ENCODE measurements at regions not wholly inside any gene's neighbourhood (a gene's known extent, or its start where the extent isn't known, plus 50 kb on each side); places are given as distances from the start of the nearest gene placed in this dataset.

GRCh38 chr17:33371377-33371776 is 78.3 kb upstream of the ASIC2 start:
- no peaks in the 10 kb centered on the region for H3K27me3 ChIP-seq (ENCODE audit: control insufficient read depth, insufficient read depth, low read length)
- no peak overlapping the region for H3K27ac ChIP-seq (ENCODE audit: insufficient read depth, low read length)
- no peak overlapping the region for H3K18ac ChIP-seq (ENCODE audit: low read depth, low read length)
- H3K23ac ChIP-seq (ENCODE audit: low read depth, low read length): no peak overlapping the region
- H3K9ac ChIP-seq (ENCODE audit: low read depth, low read length): no peak overlapping the region
- no peaks in the 10 kb centered on the region for H3K9me3 ChIP-seq (ENCODE audit: control insufficient read depth, insufficient read depth, low read length)
- ChIA-PET CTCF (no interaction called here), POLR2A (ENCODE audit: unreplicated experiment) (no interaction called here)
- H3K9me1 ChIP-seq (ENCODE audit: insufficient read depth, low read length): no peaks in the 10 kb centered on the region
- ATAC-seq (ENCODE audit: low read depth) (no peak), DNase-seq (no peak)
- no peak overlapping the region for H3K56ac ChIP-seq (ENCODE audit: extremely low read depth, insufficient read depth, low read length)
- no peak overlapping the region for H3K4me3 ChIP-seq (ENCODE audit: insufficient read depth, low read depth, low read length)
- no peaks in the 10 kb centered on the region for H3K36me3 ChIP-seq (ENCODE audit: control insufficient read depth, insufficient read depth, low read length)
- TF ChIP-seq FOS (IDR thresholded peaks at IDR 0.05; ENCODE audit: low read depth, low read length) (no peak), MAFK (IDR thresholded peaks at IDR 0.05; ENCODE audit: low read depth, low read length) (no peak), RAD21 (IDR thresholded peaks at IDR 0.05; ENCODE audit: low read length) (no peak), NFE2L2 (IDR thresholded peaks at IDR 0.05; ENCODE audit: low read depth, low read length) (no peak), BHLHE40 (IDR thresholded peaks at IDR 0.05; ENCODE audit: low read depth, low read length) (no peak), CHD1 (IDR thresholded peaks at IDR 0.05; ENCODE audit: low read depth, low read length) (no peak), CEBPB (IDR thresholded peaks at IDR 0.05; ENCODE audit: low read depth, low read length) (no peak), MAZ (IDR thresholded peaks at IDR 0.05; ENCODE audit: borderline replicate concordance, low read depth, low read length) (no peak), POLR2A (IDR thresholded peaks at IDR 0.05; ENCODE audit: low read depth, low read length) (no peak)
- TF ChIP-seq, protein P1, sequence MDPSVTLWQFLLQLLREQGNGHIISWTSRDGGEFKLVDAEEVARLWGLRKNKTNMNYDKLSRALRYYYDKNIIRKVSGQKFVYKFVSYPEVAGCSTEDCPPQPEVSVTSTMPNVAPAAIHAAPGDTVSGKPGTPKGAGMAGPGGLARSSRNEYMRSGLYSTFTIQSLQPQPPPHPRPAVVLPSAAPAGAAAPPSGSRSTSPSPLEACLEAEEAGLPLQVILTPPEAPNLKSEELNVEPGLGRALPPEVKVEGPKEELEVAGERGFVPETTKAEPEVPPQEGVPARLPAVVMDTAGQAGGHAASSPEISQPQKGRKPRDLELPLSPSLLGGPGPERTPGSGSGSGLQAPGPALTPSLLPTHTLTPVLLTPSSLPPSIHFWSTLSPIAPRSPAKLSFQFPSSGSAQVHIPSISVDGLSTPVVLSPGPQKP (IDR thresholded peaks at IDR 0.05; ENCODE audit: borderline replicate concordance, low read depth, low read length): no peak
- dilution Hi-C loops (cut with HindIII; ENCODE audit: low sequenced_read_pairs, unreplicated experiment) (no loop called here), in situ Hi-C loops (cut with MboI; ENCODE audit: low sequenced_read_pairs) (no loop called here), intact Hi-C loops (cut with micrococcal nuclease) (no loop called here)
- no peak overlapping the region for H2BK15ac ChIP-seq (ENCODE audit: low read depth, low read length)
- no peak overlapping the region for H2BK120ac ChIP-seq (ENCODE audit: low read depth, low read length)
- no peaks in the 10 kb centered on the region for H3K79me1 ChIP-seq (ENCODE audit: low read depth in 1 of 2, low read length in 2 of 2)
- H2AK9ac ChIP-seq (replicated peaks; ENCODE audit: low read depth, low read length, poor library complexity): no peak overlapping the region
- BruUV-seq (replicated peaks): no TSS peak
- H4K20me1 ChIP-seq (ENCODE audit: insufficient read depth, low read length): no peaks in the 10 kb centered on the region
- no peak overlapping the region for H2AFZ ChIP-seq (replicated peaks; ENCODE audit: low read length, poor library complexity)
- H3K4me2 ChIP-seq (ENCODE audit: low read depth, low read length): no peak overlapping the region
- H3K4ac ChIP-seq (ENCODE audit: low read depth, low read length): no peak overlapping the region
- WGBS, 2 experiments (ENCODE audit: extremely low coverage in 2 of 2, insufficient read length in 1 of 2): no CpG with 5 or more reads among the region's 3 CpGs
- no peak overlapping the region for H3K14ac ChIP-seq (replicated peaks; ENCODE audit: low read depth, low read length)
- no peak overlapping the region for H2AK5ac ChIP-seq (ENCODE audit: low read depth, low read length)
- H4K5ac ChIP-seq (ENCODE audit: low read depth, low read length): no peak overlapping the region
- H4K8ac ChIP-seq (ENCODE audit: low read depth in 2 of 2, low read length in 2 of 2): no peak overlapping the region
- H4K91ac ChIP-seq (ENCODE audit: insufficient read depth, low read depth, low read length): no peak overlapping the region
- H3K4me1 ChIP-seq (ENCODE audit: control insufficient read depth, insufficient read depth, low read length): no peaks in the 10 kb centered on the region
- H2BK20ac ChIP-seq (ENCODE audit: low read depth, low read length): no peak overlapping the region
- no peak overlapping the region for H2BK5ac ChIP-seq (ENCODE audit: low read depth, low read length, poor library complexity, severe bottlenecking)

All from IMR-90 (cell line).